ENCODE measurements at regions not wholly inside any gene's neighbourhood (a gene's known extent, or its start where the extent isn't known, plus 50 kb on each side); places are given as distances from the start of the nearest gene placed in this dataset.

GRCh38 chr14:82055515-82056115 lies 522.0 kb upstream of the SEL1L start:
- DNase-seq, result no peak
- no peaks in the 10 kb centered on the region for H3K36me3 ChIP-seq (ENCODE audit: control insufficient read depth, insufficient read depth, low read length)
- WGBS (ENCODE audit: insufficient coverage, low lambda C conversion rate), result 54% methylated on average over 1 of the region's 1 CpG
- H3K27ac ChIP-seq (ENCODE audit: low read length), result no peak overlapping the region
- no peaks in the 10 kb centered on the region for H3K4me1 ChIP-seq (ENCODE audit: control insufficient read depth, insufficient read depth, low read length)
- H3K9me3 ChIP-seq (ENCODE audit: control insufficient read depth, low read depth, low read length), result no peaks in the 10 kb centered on the region
- no peak overlapping the region for H3K4me3 ChIP-seq (ENCODE audit: low read length)
- H3K27me3 ChIP-seq (ENCODE audit: control insufficient read depth, insufficient read depth, low read length), result no peaks in the 10 kb centered on the region

DNA sequence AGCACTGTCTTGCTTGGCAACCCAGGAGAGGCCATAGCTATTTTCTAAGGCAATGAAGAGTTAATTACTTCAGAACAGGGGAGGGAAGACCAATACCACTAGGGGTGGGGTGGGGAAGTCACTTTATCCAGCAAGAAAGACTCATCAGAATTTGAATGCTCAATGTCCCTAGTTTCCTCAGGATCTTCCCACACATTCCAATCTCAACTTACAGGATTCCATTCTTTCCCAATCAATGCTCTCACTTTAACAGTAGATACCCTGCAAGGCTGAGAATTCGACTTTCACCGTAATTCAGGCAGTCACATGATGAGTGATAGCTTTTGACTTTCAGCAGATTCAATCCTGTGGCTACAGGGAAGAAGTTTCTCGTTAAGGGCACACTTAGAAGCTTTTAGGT lies 526.6 kb upstream of the SEL1L start:
- Histone ChIP-seq H3K4me3 (ENCODE audit: low read length) (no peak overlapping the region), H3K27me3 (ENCODE audit: control insufficient read depth, insufficient read depth, low read length) (no peaks in the 10 kb centered on the region), H3K9me3 (ENCODE audit: control insufficient read depth, low read depth, low read length) (no peaks in the 10 kb centered on the region), H3K27ac (ENCODE audit: low read length) (no peak overlapping the region), H3K4me1 (ENCODE audit: control insufficient read depth, insufficient read depth, low read length) (no peaks in the 10 kb centered on the region), H3K36me3 (ENCODE audit: control insufficient read depth, insufficient read depth, low read length) (no peaks in the 10 kb centered on the region)
- no peak for DNase-seq
- 71% methylated on average over 1 of the region's 3 CpGs for WGBS (ENCODE audit: insufficient coverage, low lambda C conversion rate)

DNA sequence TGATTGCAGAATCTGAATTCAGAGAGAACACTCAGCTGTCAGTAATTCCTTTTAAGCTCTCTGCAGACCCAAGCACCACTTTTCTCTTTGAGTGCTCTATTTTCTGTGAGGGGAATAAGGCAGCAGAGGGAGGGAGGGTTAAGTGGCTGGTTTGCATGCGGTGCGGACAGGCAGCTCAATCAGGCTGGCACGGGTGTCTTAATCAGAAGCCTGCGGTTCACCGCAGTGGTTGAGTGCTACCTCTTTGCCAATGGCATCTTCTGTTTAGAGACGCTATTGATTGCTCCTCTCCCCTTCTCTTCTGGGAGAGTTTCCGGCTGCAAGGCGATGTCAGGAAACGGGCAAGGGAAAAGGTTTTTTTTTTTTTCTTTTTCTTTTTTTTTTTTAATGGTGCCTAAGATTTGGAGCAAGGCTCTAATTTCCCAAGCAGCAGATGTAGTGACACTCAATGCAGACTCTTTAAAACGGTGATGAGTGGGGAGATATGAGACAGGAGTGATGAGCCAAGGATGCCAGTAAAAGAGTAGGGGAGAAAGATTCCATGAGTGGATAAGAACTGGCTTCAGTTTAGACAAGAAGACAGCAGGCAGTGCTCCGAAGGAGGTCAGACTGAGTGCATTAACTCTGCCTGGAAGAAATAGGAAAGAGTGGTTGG lies 533.7 kb upstream of the SEL1L start:
- DNase-seq, result no peak
- H3K36me3 ChIP-seq (ENCODE audit: control insufficient read depth, insufficient read depth, low read length), result no peaks in the 10 kb centered on the region
- H3K27ac ChIP-seq (ENCODE audit: low read length), result no peak overlapping the region
- WGBS (ENCODE audit: insufficient coverage, low lambda C conversion rate), result 79% methylated on average over 2 of the region's 11 CpGs
- no peaks in the 10 kb centered on the region for H3K4me1 ChIP-seq (ENCODE audit: control insufficient read depth, insufficient read depth, low read length)
- H3K27me3 ChIP-seq (ENCODE audit: control insufficient read depth, insufficient read depth, low read length), result no peaks in the 10 kb centered on the region
- H3K9me3 ChIP-seq (ENCODE audit: control insufficient read depth, low read depth, low read length), result no peaks in the 10 kb centered on the region
- no peak overlapping the region for H3K4me3 ChIP-seq (ENCODE audit: low read length)

DNA sequence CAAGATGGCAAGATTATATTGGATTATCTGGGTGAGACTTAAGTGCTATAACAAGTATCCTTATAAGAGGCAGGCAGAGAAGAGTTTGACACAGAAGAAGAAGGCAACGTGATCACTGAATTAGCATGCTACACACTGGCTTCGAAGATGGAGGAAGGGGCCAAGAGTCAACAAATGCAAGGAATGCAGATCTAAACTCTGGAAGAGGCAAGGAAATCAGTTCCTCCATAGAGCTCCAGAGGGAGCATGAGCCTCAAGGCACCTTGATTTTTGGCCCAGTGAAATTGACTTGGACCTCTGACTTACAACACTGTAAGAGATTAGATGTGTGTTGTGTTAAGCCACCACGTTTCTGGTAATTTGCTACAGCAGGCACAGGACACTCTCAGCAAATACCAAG lies 536.4 kb upstream of the SEL1L start:
- H3K9me3 ChIP-seq (ENCODE audit: control insufficient read depth, low read depth, low read length), result no peaks in the 10 kb centered on the region
- H3K4me3 ChIP-seq (ENCODE audit: low read length), result no peak overlapping the region

GRCh38 chr14:82070753-82071152 lies 537.1 kb upstream of the SEL1L start:
- no peak overlapping the region for H3K27ac ChIP-seq (ENCODE audit: low read length)
- H3K27me3 ChIP-seq (ENCODE audit: control insufficient read depth, insufficient read depth, low read length), result no peaks in the 10 kb centered on the region
- H3K36me3 ChIP-seq (ENCODE audit: control insufficient read depth, insufficient read depth, low read length), result no peaks in the 10 kb centered on the region
- H3K9me3 ChIP-seq (ENCODE audit: control insufficient read depth, low read depth, low read length), result no peaks in the 10 kb centered on the region
- DNase-seq, result no peak
- no peaks in the 10 kb centered on the region for H3K4me1 ChIP-seq (ENCODE audit: control insufficient read depth, insufficient read depth, low read length)
- no CpG with 5 or more reads among the region's 3 CpGs for WGBS (ENCODE audit: insufficient coverage, low lambda C conversion rate)
- H3K4me3 ChIP-seq (ENCODE audit: low read length), result no peak overlapping the region

More for the DNA sequence above, 536.4 kb upstream of the SEL1L start:
- no peak overlapping the region for H3K27ac ChIP-seq (ENCODE audit: low read length)
- DNase-seq, result no peak
- WGBS (ENCODE audit: insufficient coverage, low lambda C conversion rate), result 70% methylated on average over 2 of the region's 3 CpGs
- H3K36me3 ChIP-seq (ENCODE audit: control insufficient read depth, insufficient read depth, low read length), result no peaks in the 10 kb centered on the region
- H3K4me1 ChIP-seq (ENCODE audit: control insufficient read depth, insufficient read depth, low read length), result no peaks in the 10 kb centered on the region
- H3K27me3 ChIP-seq (ENCODE audit: control insufficient read depth, insufficient read depth, low read length), result no peaks in the 10 kb centered on the region

- Histone ChIP-seq H3K9me3 (ENCODE audit: control insufficient read depth, low read depth, low read length) (no peaks in the 10 kb centered on the region), H3K4me1 (ENCODE audit: control insufficient read depth, insufficient read depth, low read length) (no peaks in the 10 kb centered on the region), H3K27me3 (ENCODE audit: control insufficient read depth, insufficient read depth, low read length) (no peaks in the 10 kb centered on the region), H3K27ac (ENCODE audit: low read length) (no peak overlapping the region), H3K36me3 (ENCODE audit: control insufficient read depth, insufficient read depth, low read length) (no peaks in the 10 kb centered on the region), H3K4me3 (ENCODE audit: low read length) (no peak overlapping the region)
- DNase-seq, result no peak
- WGBS (ENCODE audit: insufficient coverage, low lambda C conversion rate), result 100% methylated on average over 1 of the region's 2 CpGs
Measured at GRCh38 chr14:82073547-82073946, 539.9 kb upstream of the SEL1L start.

- Histone ChIP-seq H3K9me3 (ENCODE audit: control insufficient read depth, low read depth, low read length) (no peaks in the 10 kb centered on the region), H3K4me3 (ENCODE audit: low read length) (no peak overlapping the region), H3K27me3 (ENCODE audit: control insufficient read depth, insufficient read depth, low read length) (no peaks in the 10 kb centered on the region), H3K36me3 (ENCODE audit: control insufficient read depth, insufficient read depth, low read length) (no peaks in the 10 kb centered on the region), H3K4me1 (ENCODE audit: control insufficient read depth, insufficient read depth, low read length) (no peaks in the 10 kb centered on the region), H3K27ac (ENCODE audit: low read length) (no peak overlapping the region)
- WGBS (ENCODE audit: insufficient coverage, low lambda C conversion rate), result no CpG with 5 or more reads among the region's 3 CpGs
- DNase-seq, result peak; percentile 15 to 27
Measured at GRCh38 chr14:82075566-82075965, 541.9 kb upstream of the SEL1L start.

DNA sequence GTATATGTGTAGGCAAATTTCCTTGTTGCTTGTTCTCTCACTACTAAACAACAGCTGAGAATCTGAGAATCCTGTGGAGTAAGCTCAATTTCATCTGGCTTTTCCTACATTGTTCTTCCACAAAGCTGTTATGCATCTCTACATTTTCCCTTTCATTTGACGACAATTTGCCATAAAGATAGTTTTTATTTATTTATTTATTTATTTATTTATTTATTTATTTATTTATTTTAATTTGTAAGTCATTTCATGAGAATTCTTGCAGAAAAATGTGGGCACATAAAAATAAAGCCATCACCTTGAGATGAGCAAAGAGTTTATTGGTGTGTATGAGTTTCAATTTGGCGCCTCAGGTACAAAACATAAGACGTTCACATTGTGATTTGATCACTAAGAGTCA lies 545.9 kb upstream of the SEL1L start:
- Histone ChIP-seq H3K36me3 (ENCODE audit: control insufficient read depth, insufficient read depth, low read length) (no peaks in the 10 kb centered on the region), H3K27me3 (ENCODE audit: control insufficient read depth, insufficient read depth, low read length) (no peaks in the 10 kb centered on the region), H3K27ac (ENCODE audit: low read length) (no peak overlapping the region), H3K4me3 (ENCODE audit: low read length) (no peak overlapping the region), H3K9me3 (ENCODE audit: control insufficient read depth, low read depth, low read length) (no peaks in the 10 kb centered on the region), H3K4me1 (ENCODE audit: control insufficient read depth, insufficient read depth, low read length) (no peaks in the 10 kb centered on the region)
- WGBS (ENCODE audit: insufficient coverage, low lambda C conversion rate), result 100% methylated on average over 1 of the region's 3 CpGs
- DNase-seq, result no peak

DNA sequence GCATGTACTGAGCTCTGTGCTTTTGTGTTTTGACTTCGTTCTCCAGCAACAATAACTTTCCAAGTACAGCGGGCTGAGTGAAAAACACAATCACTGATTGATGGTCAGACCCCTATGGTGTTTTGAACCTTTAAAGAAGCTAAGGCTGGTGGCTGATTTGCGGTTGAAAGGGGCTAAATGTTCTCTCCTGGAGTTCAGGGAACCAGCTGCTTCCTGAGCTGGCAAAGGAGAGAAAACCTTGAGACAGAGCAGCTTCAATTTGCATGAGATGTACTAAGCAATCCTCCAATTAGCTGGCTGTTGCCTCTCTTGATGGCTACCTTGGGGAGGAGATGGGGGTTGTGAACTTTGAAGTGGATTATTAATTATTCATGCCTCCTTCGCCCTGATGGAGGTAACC lies 546.7 kb upstream of the SEL1L start:
- WGBS (ENCODE audit: insufficient coverage, low lambda C conversion rate), result no CpG with 5 or more reads among the region's 4 CpGs

GRCh38 chr14:82084813-82085212 lies 551.2 kb upstream of the SEL1L start:
- no peaks in the 10 kb centered on the region for H3K9me3 ChIP-seq (ENCODE audit: control insufficient read depth, low read depth, low read length)
- no peaks in the 10 kb centered on the region for H3K36me3 ChIP-seq (ENCODE audit: control insufficient read depth, insufficient read depth, low read length)
- no peaks in the 10 kb centered on the region for H3K27me3 ChIP-seq (ENCODE audit: control insufficient read depth, insufficient read depth, low read length)
- no peak for DNase-seq
- H3K27ac ChIP-seq (ENCODE audit: low read length), result no peak overlapping the region
- 93% methylated on average over 2 of the region's 3 CpGs for WGBS (ENCODE audit: insufficient coverage, low lambda C conversion rate)
- H3K4me1 ChIP-seq (ENCODE audit: control insufficient read depth, insufficient read depth, low read length), result no peaks in the 10 kb centered on the region
- no peak overlapping the region for H3K4me3 ChIP-seq (ENCODE audit: low read length)

More for the DNA sequence above, 546.7 kb upstream of the SEL1L start:
- Histone ChIP-seq H3K9me3 (ENCODE audit: control insufficient read depth, low read depth, low read length) (no peaks in the 10 kb centered on the region), H3K27ac (ENCODE audit: low read length) (no peak overlapping the region), H3K4me3 (ENCODE audit: low read length) (no peak overlapping the region), H3K27me3 (ENCODE audit: control insufficient read depth, insufficient read depth, low read length) (no peaks in the 10 kb centered on the region), H3K4me1 (ENCODE audit: control insufficient read depth, insufficient read depth, low read length) (no peaks in the 10 kb centered on the region), H3K36me3 (ENCODE audit: control insufficient read depth, insufficient read depth, low read length) (no peaks in the 10 kb centered on the region)
- no peak for DNase-seq

DNA sequence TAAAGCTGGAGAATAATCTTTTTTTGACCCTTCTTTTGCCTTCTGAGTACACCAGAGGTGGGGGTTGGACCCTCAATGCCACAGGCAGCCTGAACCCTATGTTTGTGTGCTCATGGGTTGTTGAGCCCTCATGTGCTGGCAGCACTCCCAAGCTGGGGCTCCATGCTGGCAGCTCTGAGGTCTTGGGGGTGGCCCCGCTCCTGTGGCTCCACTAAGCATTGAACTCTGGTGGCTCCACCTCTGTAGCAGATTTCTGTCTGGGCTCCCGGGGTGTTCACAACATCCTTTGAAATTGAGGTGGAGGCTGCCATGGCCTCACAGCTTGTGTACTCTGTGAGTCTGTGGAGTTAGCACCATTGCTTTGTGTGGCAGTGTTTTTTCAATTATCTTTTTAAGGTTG lies 557.4 kb upstream of the SEL1L start:
- no peak for DNase-seq
- H3K9me3 ChIP-seq (ENCODE audit: control insufficient read depth, low read depth, low read length), result no peaks in the 10 kb centered on the region
- no peaks in the 10 kb centered on the region for H3K27me3 ChIP-seq (ENCODE audit: control insufficient read depth, insufficient read depth, low read length)
- no peaks in the 10 kb centered on the region for H3K36me3 ChIP-seq (ENCODE audit: control insufficient read depth, insufficient read depth, low read length)
- no peaks in the 10 kb centered on the region for H3K4me1 ChIP-seq (ENCODE audit: control insufficient read depth, insufficient read depth, low read length)
- no CpG with 5 or more reads among the region's 2 CpGs for WGBS (ENCODE audit: insufficient coverage, low lambda C conversion rate)
- no peak overlapping the region for H3K4me3 ChIP-seq (ENCODE audit: low read length)
- H3K27ac ChIP-seq (ENCODE audit: low read length), result no peak overlapping the region
